GM12873 (cell line): ENCODE measurements at regions not wholly inside any gene's neighbourhood (a gene's known extent, or its start where the extent isn't known, plus 50 kb on each side); places are given as distances from the start of the nearest gene placed in this dataset.

ENCODE experiments used
- TF ChIP-seq, protein P1 (sequence below): IDR thresholded peaks from 2 replicates; pipeline ENCODE4 v1.5.1; 2012; ENCODE audit warnings: low read depth, mild to moderate bottlenecking, moderate library complexity, low read length, control low read depth; ENCODE audit not compliant: insufficient read depth; ENCODE audit errors: missing control alignments

DNA sequence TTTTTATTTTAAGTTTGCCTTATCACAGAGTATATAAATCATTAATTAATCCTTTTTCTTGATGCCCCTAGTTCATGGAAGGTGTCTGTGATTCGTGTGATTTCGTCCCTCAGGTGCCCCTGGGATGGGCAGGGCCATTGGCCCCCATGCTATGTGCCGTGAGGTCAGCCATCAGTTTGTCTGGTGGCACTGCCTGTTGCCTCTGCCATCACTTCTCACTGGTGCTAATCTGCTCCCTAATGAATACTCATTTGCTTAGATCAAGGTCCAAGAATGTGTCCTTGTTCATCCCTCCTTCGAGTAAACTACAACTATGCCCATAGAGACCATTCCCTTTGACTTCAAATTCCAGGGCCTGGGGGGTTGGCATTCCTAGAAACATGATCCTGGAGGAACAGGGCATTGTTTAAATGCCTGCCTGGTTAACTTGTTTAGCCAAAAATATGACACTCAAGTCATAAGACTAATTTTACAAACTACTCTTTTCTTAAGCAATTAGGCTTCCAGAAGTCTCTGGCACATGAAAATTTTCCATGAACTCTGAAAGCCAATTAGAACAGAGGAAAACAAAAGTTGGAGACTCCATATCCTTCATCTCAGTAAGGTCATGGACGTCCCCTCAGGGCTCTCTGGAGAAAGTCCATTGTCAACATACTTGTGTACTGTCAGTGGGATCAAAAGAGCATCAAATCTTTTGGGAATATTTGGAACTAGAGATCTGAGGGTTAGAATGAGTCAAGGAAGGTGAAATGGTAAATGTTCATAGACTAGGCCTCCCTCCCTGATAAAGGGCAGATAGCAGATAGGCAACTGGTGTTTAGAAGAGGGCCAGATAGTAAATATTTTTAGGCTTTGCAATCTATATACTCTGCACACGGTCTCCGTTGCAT, 90.9 kb upstream of the PLXNC1 start:
- TF ChIP-seq, protein P1, sequence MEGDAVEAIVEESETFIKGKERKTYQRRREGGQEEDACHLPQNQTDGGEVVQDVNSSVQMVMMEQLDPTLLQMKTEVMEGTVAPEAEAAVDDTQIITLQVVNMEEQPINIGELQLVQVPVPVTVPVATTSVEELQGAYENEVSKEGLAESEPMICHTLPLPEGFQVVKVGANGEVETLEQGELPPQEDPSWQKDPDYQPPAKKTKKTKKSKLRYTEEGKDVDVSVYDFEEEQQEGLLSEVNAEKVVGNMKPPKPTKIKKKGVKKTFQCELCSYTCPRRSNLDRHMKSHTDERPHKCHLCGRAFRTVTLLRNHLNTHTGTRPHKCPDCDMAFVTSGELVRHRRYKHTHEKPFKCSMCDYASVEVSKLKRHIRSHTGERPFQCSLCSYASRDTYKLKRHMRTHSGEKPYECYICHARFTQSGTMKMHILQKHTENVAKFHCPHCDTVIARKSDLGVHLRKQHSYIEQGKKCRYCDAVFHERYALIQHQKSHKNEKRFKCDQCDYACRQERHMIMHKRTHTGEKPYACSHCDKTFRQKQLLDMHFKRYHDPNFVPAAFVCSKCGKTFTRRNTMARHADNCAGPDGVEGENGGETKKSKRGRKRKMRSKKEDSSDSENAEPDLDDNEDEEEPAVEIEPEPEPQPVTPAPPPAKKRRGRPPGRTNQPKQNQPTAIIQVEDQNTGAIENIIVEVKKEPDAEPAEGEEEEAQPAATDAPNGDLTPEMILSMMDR: no peak

DNA sequence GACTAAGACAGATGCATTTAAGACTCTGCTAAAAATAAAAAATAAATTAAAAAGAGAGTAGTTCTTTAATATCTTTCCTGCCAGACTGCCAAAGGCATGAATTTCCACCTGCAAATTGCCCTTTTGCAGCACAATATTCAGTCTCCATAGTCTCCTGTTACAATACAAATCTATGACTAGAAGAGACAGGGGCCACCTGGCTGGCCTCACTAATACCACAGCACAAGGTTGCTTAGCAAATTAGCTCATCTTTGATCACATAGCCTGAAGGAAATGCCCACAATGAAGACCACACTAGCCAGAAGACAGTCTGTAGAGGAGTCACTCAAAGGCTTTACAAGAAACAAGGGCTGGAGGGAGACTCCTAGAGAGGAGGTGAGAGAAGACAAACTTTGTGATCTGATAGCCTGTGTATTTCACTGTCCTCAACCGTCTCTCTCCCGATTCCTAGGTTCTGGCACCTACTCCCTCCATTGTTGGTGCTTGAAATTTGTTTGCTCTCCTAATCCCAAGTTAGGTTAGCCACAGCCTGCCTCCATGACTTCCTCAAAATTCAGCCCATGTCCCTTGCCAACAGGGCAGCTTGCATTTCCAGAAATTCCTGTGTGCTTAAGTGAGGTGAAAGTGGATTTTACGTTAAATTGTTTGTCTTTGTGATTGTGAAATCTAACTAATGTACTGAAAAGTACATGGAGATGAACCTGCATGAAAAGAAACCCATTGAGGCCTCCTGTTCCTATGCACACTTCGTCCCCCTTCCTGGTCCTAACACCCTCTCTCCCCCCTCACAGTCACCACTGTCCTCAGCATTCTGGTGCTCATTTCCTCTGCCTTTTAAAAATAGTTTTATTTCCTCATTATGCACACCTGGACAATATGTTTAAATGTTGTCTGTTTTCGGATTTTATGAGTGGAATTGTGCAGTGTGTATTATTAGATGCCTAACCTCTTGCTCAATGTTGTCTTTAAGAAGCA, 88.7 kb upstream of the PLXNC1 start:
- TF ChIP-seq, protein P1: no peak

DNA sequence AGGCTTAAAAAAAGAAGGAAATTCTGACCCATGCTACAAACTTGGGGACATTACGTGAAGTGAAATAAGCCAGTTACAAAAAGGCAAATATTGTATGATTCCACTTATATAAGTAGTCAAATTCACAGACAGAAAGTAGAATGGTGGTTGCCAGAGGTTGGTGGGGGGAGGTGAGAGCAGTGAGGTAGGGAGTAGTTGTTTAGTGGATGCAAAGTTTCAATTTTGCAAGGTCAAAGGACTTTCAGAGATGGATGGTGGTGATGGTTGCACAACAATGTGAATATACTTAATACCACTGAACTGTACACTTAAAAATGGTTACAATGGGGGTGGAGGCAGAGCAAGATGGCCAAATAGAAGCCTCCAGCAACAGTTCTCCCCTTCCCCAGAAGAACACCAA, 86.2 kb upstream of the PLXNC1 start:
- TF ChIP-seq, protein P1: no peak

DNA sequence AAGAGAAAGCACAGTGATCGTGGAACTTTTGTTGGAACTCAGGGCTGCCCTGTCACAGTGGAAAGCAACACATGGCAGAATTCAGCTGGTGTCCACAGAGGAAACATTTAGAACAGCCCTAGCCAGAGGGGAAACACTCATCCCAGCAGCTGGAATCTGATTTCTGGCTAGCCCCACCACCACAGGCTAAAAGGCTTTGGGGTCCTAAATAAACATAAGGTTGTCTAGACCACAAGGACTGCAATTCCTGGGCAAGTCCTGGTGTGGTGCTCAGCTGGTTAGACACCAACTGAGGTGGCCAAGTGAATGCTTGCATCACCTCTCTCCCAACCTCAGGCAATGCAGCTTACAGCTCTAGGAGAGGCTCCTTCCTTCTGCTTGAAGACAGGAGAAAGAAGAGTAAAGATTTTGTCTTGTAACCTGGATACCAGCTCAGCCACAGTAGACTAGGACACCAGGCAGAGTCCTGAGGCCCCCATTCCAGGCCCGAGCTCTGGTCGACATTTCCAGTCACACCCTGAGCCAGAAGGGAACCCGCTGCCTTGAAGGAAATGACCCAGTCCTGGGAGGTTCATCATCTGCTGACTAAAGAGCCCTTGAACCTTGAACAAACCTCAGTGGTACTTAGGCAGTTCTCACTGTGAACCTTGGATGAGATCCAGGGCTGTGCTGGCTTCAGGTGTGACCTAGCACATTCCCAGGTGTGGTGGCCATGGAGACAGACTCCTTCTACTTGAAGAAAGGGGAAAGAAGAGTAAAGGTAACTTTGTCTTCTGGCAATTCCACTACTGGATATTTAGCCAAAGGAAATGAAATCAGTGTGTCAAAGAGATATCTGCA, 85.4 kb upstream of the PLXNC1 start:
- TF ChIP-seq, protein P1: no peak

DNA sequence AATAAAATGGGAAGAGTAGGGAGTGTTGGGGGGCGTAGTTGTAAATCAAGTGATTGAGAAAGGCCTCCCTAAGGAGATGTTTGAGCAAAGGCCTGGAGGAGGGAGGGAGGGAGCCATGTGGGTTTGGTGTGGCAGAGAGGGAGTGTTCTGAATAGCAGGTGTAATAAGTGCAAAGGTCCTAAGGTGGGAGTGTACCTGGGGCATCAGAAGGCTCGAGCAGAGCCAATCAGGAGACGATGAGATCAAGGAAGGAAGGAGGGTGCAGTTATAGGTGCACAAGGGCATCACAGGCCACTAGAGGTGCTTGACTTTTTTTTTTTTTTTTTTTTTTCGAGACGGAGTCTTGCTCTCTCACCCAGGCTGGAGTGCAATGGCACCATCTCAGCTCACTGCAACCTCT, 77.9 kb upstream of the PLXNC1 start:
- TF ChIP-seq, protein P1: no peak

DNA sequence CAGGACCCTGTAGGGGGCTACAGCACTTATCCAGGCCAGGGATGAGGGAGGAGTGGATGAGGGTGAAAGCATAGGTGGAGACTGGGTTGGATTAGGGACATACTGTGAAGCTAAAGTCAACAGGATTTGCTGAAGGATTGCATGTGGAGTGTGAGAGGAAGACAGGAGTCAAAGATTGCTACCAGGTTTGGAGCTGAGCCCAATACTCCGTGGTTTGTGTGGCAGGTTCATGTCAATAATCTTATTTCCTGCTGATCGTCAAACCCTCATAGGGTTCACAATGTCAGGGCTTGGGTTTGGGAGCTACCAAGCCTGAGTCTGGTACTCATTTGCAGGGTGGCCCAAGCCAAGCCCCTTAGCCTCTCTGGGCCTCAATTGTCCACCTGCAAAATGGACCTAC, 77.1 kb upstream of the PLXNC1 start:
- TF ChIP-seq, protein P1: no peak
